ENCODE measurements at regions not wholly inside any gene's neighbourhood (a gene's known extent, or its start where the extent isn't known, plus 50 kb on each side); places are given as distances from the start of the nearest gene placed in this dataset.

DNA sequence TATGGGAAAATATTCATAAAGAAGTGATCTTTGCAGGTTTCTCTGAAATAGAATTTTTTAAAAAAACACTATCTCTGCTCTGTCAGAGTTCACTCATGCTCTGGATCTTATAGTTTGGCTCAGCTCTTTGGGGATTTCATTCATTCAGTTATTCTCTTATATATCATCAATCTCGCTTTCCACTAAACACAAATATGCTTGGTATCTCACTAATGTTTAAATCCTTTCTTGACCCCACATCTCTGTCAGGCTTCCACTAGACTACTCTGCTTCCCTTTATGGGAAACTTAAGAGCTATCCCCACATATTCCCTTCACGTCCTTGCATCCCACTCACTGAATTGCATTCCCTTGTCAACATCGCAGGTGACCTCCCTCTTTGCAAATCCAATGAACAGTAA is 396.1 kb downstream of the ENC1 start:
- no peaks in the 10 kb centered on the region for H3K36me3 ChIP-seq (ENCODE audit: insufficient read depth, low read length)
- DNase-seq (ENCODE audit: insufficient read length, low spot score, missing footprints) = peak; percentile 35
- H4K20me1 ChIP-seq (ENCODE audit: insufficient read depth, low read length) = no peaks in the 10 kb centered on the region
- H3K27me3 ChIP-seq (ENCODE audit: insufficient read depth, low read length) = no peaks in the 10 kb centered on the region
- no peak overlapping the region for H2AFZ ChIP-seq (ENCODE audit: low read length)
- TF ChIP-seq, protein P1, sequence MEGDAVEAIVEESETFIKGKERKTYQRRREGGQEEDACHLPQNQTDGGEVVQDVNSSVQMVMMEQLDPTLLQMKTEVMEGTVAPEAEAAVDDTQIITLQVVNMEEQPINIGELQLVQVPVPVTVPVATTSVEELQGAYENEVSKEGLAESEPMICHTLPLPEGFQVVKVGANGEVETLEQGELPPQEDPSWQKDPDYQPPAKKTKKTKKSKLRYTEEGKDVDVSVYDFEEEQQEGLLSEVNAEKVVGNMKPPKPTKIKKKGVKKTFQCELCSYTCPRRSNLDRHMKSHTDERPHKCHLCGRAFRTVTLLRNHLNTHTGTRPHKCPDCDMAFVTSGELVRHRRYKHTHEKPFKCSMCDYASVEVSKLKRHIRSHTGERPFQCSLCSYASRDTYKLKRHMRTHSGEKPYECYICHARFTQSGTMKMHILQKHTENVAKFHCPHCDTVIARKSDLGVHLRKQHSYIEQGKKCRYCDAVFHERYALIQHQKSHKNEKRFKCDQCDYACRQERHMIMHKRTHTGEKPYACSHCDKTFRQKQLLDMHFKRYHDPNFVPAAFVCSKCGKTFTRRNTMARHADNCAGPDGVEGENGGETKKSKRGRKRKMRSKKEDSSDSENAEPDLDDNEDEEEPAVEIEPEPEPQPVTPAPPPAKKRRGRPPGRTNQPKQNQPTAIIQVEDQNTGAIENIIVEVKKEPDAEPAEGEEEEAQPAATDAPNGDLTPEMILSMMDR (IDR thresholded peaks at IDR 0.05; ENCODE audit: extremely low read depth, low read depth, low read length) = no peak
- H3K4me3 ChIP-seq (ENCODE audit: insufficient read depth, low read length) = no peak overlapping the region
- no peak overlapping the region for H3K27ac ChIP-seq (ENCODE audit: low read depth, low read length)
- no peaks in the 10 kb centered on the region for H3K9me3 ChIP-seq (ENCODE audit: low read depth, low read length)
- H3K4me2 ChIP-seq (ENCODE audit: insufficient read depth, low read length) = no peak overlapping the region
- no peaks in the 10 kb centered on the region for H3K79me2 ChIP-seq (ENCODE audit: insufficient read depth, low read length)
- H3K4me1 ChIP-seq (ENCODE audit: insufficient read depth, low read length) = peaks cover 12% of the 10 kb centered on the region

DNA sequence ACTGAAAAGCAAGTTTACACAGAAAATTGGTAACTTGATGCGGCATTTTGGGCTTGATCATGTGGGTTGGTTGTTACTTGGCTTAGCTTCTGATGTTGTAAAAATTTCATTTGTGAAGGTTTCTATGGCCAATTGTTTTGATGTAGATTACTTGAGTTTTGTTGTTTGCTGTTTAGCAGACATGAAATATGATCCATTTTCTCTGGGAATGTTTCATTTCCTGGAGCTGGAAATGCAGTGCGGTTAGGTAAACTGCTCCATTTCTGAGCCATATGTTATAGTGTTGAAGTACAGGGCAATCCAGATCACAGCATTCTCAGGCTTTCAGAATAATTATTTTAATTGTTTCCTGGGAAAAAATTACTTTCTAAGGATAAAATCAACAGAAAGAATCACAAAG is 396.9 kb downstream of the ENC1 start:
- no peaks in the 10 kb centered on the region for H3K27me3 ChIP-seq (ENCODE audit: insufficient read depth, low read length)
- H3K27ac ChIP-seq (ENCODE audit: low read depth, low read length) = no peak overlapping the region

DNA sequence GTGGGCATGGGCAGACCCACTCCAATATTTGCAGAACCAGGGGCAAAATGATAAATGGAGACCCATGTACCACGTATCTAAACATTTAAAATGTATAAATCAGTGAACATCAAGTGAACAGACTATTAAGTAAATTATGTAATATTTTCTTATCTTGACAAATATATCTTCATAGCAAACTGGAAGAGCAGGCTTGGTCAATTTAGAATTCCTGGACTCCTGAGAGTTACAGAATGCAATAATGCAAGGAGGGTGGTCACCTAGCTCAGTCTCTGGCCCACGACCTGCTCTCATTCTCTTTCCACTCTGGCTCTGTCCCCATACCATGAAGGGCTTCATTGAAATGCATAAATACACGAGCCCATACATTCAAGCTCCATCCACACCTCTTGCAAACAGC is 398.0 kb downstream of the ENC1 start:
- Histone ChIP-seq H4K20me1 (ENCODE audit: insufficient read depth, low read length) (no peaks in the 10 kb centered on the region), H3K4me2 (ENCODE audit: insufficient read depth, low read length) (no peak overlapping the region), H3K9me3 (ENCODE audit: low read depth, low read length) (no peaks in the 10 kb centered on the region), H3K4me3 (ENCODE audit: insufficient read depth, low read length) (no peak overlapping the region), H3K4me1 (ENCODE audit: insufficient read depth, low read length) (peaks cover 12% of the 10 kb centered on the region), H2AFZ (ENCODE audit: low read length) (no peak overlapping the region), H3K27ac (ENCODE audit: low read depth, low read length) (no peak overlapping the region), H3K27me3 (ENCODE audit: insufficient read depth, low read length) (no peaks in the 10 kb centered on the region), H3K36me3 (ENCODE audit: insufficient read depth, low read length) (no peaks in the 10 kb centered on the region), H3K79me2 (ENCODE audit: insufficient read depth, low read length) (no peaks in the 10 kb centered on the region)
- DNase-seq (ENCODE audit: insufficient read length, low spot score, missing footprints) = no peak
- TF ChIP-seq, protein P1 (IDR thresholded peaks at IDR 0.05; ENCODE audit: extremely low read depth, low read depth, low read length) = no peak

More for the DNA sequence above, 396.9 kb downstream of the ENC1 start:
- Histone ChIP-seq H4K20me1 (ENCODE audit: insufficient read depth, low read length) (no peaks in the 10 kb centered on the region), H3K9me3 (ENCODE audit: low read depth, low read length) (no peaks in the 10 kb centered on the region), H2AFZ (ENCODE audit: low read length) (peak overlapping the region; percentile 4), H3K4me1 (ENCODE audit: insufficient read depth, low read length) (peaks cover 12% of the 10 kb centered on the region), H3K4me2 (ENCODE audit: insufficient read depth, low read length) (no peak overlapping the region), H3K79me2 (ENCODE audit: insufficient read depth, low read length) (no peaks in the 10 kb centered on the region), H3K36me3 (ENCODE audit: insufficient read depth, low read length) (no peaks in the 10 kb centered on the region), H3K4me3 (ENCODE audit: insufficient read depth, low read length) (no peak overlapping the region)
- no peak for DNase-seq (ENCODE audit: insufficient read length, low spot score, missing footprints)
- TF ChIP-seq, protein P1 (IDR thresholded peaks at IDR 0.05; ENCODE audit: extremely low read depth, low read depth, low read length) = no peak

DNA sequence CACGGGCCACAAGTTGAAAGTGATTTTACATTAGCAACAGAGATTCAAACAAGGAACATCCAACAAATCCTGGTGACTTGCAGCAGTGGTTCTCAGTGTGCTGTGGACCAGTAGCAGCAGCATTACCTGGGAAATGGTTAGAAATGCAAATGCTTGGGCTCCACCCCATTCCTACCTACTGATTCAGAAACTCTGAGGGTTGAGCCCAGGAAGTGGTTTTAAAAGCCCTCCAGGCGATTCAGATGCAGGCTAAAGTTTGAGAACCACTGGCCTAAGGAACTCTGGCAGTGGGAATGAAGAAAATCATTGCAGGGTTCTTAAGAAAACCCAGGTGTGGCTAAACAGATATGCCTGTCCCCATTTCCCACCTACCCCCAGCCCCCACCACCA is 398.8 kb downstream of the ENC1 start:
- no peaks in the 10 kb centered on the region for H3K27me3 ChIP-seq (ENCODE audit: insufficient read depth, low read length)
- H3K9me3 ChIP-seq (ENCODE audit: low read depth, low read length) = no peaks in the 10 kb centered on the region
- H3K4me1 ChIP-seq (ENCODE audit: insufficient read depth, low read length) = peaks cover 12% of the 10 kb centered on the region
- H2AFZ ChIP-seq (ENCODE audit: low read length) = no peak overlapping the region
- TF ChIP-seq, protein P1 (IDR thresholded peaks at IDR 0.05; ENCODE audit: extremely low read depth, low read depth, low read length) = no peak
- H4K20me1 ChIP-seq (ENCODE audit: insufficient read depth, low read length) = no peaks in the 10 kb centered on the region
- no peak for DNase-seq (ENCODE audit: insufficient read length, low spot score, missing footprints)
- H3K79me2 ChIP-seq (ENCODE audit: insufficient read depth, low read length) = no peaks in the 10 kb centered on the region
- H3K4me2 ChIP-seq (ENCODE audit: insufficient read depth, low read length) = no peak overlapping the region
- no peak overlapping the region for H3K27ac ChIP-seq (ENCODE audit: low read depth, low read length)
- H3K4me3 ChIP-seq (ENCODE audit: insufficient read depth, low read length) = no peak overlapping the region
- no peaks in the 10 kb centered on the region for H3K36me3 ChIP-seq (ENCODE audit: insufficient read depth, low read length)
